AG20443 (cell line): ENCODE measurements at regions not wholly inside any gene's neighbourhood (a gene's known extent, or its start where the extent isn't known, plus 50 kb on each side); places are given as distances from the start of the nearest gene placed in this dataset.
A peak's percentile ranks its signal among the peaks of the same experiment; 100 is the strongest.

Experiments
- DNase-seq: peaks from one replicate; pipeline ENCODE4 v3.0.0; 2012; ENCODE audit warnings: low spot score, mixed read lengths

DNA sequence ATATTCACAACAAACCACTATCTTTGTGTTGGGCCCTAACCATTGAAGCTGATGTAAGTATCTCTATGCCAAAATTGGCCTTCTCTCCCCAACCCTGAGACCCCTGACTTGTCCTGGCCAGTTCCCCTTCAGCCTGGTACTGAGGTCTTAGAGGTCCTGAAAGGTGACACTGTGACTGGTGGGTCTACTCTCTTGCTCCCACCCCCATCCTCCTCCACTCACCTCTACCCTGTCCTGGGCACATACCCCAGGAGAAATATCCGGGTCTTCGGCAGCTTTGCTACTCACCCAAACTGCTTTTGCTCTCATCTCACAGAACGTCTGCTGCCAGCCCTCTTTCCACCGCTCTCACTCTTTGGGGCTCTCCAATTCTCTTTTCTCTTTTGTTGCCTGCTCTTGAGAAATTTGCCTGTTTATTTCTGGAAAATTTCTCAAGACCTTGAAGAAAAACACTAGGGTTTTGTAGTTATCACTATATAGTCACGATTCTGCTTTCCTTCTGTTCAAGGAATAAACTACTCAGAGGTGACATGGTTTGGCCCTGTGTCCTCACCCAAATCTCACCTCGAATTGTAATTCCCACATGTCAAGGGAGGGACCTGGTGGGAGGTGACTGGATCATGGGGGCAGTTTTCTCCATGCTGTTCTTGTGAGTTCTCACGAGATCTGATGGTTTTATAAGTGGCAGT lies 133.8 kb upstream of the PKDCC start:
- no peak for DNase-seq

GRCh38 chr2:41914936-41915335 lies 132.9 kb upstream of the PKDCC start:
- DNase-seq = no peak

DNA sequence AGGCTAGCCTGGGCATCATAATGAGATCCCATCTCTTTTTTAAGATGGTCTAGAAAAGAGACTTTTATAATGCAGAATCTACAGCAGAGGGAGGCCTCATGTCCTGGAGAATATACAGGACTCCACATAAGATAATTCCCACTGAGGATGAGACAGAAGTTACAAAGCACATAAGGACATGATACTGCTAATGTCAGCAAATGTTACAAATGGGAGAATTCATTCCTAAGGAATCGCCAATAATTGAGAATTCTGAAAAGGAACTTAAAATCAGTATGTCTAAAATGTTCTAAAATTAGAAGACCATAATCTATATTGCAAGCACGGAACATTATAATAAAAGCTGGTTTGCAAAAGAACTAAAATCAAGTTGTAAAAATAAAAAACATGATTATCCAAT lies 131.6 kb upstream of the PKDCC start:
- DNase-seq = no peak

DNA sequence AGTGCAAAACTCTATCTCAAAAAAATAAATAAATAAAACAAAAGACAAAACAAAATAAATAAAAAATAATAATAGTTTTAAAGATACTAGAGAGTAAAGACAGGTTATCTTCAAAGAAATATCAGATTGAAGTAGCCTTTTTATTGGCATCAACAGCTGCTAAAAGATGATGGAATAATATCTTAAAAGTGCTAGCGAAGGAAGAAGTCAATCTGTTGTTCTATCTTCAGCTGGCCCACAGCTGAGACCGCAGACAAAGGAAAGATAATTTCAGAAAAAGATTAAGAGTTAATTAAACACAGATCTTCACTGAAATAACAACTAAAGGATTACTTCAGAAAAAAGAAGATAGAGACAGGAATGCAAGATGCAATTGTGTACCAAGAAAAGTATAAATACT lies 130.2 kb upstream of the PKDCC start:
- DNase-seq = no peak

- no peak for DNase-seq
Observed at GRCh38 chr2:41919135-41919534, 128.7 kb upstream of the PKDCC start.

DNA sequence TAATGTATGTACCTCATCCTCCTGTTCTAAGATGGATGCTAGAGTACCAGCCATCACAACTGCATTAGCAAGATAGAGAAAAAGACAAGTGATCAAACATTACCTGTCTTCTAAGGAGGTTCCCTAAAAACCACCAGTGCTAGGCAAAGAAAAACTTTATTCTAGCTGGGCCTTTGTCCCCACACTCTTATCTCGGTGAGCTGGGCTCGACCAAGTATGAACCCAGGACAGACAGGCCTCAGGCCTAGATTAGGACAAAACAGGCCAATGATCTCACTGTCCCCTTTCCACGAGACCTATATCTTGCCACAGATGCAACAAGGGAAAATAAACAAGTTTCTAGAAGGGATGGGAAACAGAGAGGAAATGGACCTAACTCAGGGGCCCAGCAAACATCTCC lies 127.6 kb upstream of the PKDCC start:
- DNase-seq = no peak

GRCh38 chr2:41920812-41921211 lies 127.0 kb upstream of the PKDCC start:
- DNase-seq = no peak

GRCh38 chr2:41922177-41922576 lies 125.6 kb upstream of the PKDCC start:
- no peak for DNase-seq

GRCh38 chr2:41923156-41923786 lies 124.5 kb upstream of the PKDCC start:
- no peak for DNase-seq

DNA sequence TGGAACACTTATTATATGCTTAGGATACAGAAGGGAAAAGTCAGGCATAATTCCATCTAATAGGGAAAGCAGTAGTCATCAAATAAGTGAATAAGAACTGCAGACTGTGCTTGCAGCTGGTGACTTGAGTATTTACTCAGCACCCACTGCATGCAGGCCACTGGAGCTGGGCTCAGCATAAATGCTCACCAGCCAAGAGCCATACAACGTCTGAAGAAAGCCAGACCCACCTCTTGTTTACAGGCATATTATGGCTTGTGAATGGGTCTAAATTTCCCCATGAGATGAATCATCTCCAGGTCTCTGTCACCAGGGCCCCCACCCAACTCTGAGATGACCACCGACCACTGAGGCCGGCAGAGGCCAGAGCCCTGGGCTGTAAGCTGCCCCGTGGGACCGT lies 123.8 kb upstream of the PKDCC start:
- DNase-seq = no peak

- DNase-seq = no peak
Observed at GRCh38 chr2:41924709-41925408, 123.0 kb upstream of the PKDCC start.

DNA sequence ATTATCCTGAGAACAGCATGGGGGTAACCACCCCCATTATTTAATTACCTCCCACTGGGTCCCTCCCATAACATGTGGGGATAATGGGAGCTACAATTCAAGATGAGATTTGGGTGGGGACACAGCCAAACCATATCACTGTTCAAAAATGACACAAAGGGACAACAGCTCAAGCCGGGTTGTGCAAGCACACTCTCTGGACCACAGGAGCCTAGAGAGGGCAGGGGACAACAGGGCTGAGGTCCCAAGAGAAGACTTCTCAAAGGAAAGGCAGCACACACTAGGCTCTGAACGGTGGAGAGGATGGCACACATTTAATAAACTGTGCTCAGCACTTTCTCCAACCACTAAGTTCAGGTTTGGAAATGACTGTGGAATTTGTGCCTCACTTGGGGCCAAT lies 122.1 kb upstream of the PKDCC start:
- no peak for DNase-seq

- no peak for DNase-seq
Observed at GRCh38 chr2:41926614-41927580, 120.9 kb upstream of the PKDCC start.

DNA sequence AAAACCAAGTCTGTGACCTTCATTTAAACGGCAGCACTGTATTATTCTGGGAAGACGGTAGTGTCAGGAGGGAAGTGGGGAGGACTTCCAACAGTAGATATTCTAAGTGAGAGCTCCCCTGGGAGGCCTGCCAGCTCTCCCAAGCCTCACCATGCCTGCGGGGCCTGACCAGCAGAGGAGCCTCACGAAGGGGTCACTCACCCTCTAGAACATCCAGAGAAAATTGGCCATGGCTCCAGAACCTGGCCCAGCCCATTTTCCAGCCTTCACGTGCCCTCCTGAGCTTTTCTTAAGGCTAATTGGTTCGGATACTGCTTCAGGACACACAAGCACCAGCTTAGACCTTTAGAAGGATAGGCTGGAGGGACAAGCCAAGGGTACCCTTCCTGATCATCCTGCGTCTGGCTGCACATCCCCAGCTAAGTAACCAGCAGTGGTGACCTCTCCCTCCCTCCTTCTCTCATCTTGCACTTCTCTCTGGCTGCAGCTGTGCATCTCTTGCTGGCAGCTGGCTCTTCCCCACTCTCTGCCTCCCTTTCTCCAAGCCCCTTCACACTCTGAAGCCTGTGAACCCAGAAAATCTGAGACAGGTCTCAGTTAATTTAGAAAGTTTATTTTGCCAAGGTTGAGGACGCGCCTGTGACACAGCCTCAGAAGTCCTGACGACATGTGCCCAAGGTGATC lies 120.1 kb upstream of the PKDCC start:
- DNase-seq = no peak

DNA sequence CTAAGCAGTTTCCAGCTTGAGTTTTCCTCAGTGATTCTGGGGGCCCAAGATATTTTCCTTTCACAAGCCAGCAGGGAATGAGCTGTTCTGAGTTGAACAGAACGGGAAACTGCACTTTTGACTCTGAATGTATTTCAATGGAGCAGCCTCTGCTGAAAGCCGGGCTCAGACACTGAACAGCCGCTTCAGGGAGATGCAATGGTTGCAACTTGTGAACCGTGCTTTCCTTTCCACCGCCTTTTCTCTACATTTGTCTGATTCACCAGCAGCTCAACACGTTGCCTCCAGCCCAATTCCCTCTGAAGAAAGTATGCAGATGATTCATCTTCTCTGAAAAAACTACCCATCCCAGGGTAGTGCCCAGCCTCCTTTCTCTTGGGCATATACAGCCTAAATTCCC lies 119.3 kb upstream of the PKDCC start:
- DNase-seq = peak; percentile 86

DNA sequence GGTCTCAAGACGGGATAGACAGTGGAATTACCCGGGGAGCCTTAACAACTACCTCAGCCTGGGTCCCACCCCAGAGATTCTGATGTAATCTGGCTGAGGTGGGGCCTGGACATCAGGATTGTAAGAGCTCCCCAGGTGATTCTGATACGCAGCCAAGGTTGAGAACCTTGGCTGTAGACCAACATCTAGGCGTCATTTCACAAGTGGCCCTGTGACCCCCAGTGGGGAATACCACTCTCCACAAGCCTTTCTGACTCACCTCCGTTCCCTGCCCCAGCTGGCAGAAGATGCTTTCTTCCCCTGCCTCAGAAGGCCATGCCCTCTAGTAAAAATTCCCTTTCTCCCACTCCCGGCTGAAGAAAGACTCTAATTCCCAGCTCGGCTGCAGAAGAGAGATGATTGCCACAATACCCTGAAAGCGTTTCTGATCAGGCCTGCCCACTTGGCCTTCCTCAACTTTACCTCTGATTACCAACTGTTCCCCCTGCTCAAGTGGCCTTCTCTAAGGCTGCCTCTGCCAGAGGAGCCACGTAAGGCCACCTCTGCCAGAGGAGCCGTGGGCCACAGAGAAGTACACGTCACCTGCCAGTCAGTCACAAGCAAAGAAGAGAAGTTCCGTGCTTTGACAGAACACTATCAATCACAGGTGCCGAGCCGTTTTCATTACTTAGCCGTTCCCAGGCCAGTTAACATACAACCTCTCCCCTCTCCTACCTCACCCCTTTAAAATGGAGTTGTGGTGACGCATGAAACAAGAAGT lies 116.8 kb upstream of the PKDCC start:
- DNase-seq = no peak

DNA sequence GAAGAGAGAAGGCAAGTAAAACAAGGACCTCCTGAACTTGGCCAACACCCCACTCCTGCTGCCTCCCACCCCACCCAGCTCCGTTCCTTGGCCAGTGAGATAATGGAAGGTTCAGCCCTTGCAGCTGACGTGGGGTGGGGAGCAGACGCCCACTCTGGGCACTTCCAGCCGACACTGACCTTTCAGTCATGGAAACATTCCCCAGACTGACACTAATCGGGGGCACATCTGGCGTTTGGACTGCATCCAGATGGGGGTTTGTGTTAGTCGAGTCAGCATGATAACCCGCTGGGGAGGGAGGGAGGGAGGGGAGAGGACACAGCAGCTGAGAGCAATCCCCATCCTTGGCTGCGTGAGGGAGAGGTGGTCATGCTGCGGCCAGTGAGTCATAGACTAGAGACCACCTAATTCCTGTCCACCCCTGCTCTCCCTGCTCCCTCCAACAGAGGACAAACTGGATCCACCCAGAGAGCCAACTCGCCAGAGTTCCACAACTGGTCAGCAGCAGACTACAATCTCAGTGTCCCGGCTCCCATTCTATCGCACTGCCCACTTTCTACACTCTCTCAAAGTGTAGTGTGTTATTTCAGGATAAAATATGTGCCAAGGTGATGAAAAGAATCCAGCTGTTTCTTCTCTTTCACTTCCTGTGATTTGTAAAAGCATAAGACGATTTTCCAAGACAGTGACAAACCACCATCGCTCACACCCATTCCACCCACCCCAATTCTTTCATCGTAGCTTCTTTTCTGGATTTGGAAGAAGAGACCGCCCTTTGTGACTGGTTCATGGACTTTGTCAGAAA lies 115.4 kb upstream of the PKDCC start:
- DNase-seq = peak; percentile 77

GRCh38 chr2:41933046-41933420 lies 114.8 kb upstream of the PKDCC start:
- no peak for DNase-seq

DNA sequence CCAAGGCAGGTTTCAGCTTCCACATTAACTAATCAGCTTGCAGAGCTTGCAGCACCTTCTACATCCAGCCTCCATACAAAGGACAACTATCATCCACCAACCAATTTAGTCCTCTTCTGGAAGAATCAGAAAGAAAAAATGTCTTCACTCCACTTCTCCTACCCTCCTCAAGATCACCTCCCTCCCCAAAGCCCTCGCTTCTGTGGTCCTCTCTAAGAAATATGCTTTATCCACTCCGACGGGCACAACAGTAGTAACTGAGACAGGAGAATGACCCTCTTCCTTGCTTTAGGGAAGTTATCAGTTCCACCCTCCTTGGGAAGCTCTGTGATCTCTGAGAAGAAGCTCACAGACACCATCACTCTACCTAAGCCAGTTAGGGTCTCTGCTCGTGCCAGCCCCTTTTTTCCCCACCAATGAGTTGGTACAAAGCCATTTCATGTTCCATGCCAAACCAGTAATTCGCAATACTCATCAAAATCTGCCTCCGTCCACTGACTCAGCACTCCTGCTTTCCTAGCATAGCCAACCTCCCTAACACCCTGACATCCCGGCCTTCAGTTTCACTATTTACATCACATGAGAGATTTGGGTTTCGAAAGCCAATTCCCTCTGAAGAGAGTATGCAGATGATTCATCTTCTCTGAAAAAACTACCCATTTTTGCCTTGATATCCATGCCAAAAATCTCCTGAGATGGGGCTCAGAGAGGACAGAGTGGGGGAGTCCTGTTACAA lies 114.1 kb upstream of the PKDCC start:
- peak; percentile 88 for DNase-seq
